Brain microvascular endothelial cell (primary cell): ENCODE measurements at regions not wholly inside any gene's neighbourhood (a gene's known extent, or its start where the extent isn't known, plus 50 kb on each side); places are given as distances from the start of the nearest gene placed in this dataset.

Experiments
- DNase-seq: peaks from one replicate; pipeline ENCODE4 v3.0.0-alpha.2; 2020
- H3K27ac ChIP-seq: fragments of 250-450 bp; sonication (Bioruptor Pico); 2 replicates; pipeline ENCODE4 v1.5.1; 2020; ENCODE audit warnings: mild to moderate bottlenecking, moderate library complexity
- H3K27me3 ChIP-seq: fragments of 250-450 bp; sonication (Bioruptor Pico); replicated peaks from 2 replicates; pipeline ENCODE4 v1.5.1; 2020; ENCODE audit warnings: mild to moderate bottlenecking
- H3K36me3 ChIP-seq: fragments of 250-450 bp; sonication (Bioruptor Pico); replicated peaks from 2 replicates; pipeline ENCODE4 v1.5.1; 2020; ENCODE audit warnings: mild to moderate bottlenecking
- H3K4me3 ChIP-seq: 2 replicates; pipeline ENCODE4 v1.5.1; 2011; ENCODE audit warnings: low read depth, mild to moderate bottlenecking, control low read depth, low read length, moderate library complexity
- in situ Hi-C: cut with HindIII; loops from 2 replicates; pipeline ENCODE4 v1.10.0; 2017; ENCODE audit warnings: low sequenced_read_pairs, low pct_ligation_motif_present
- TF ChIP-seq, protein P1 (sequence below): IDR thresholded peaks from 2 replicates; pipeline ENCODE4 v1.5.1; 2011; ENCODE audit warnings: low read depth, mild to moderate bottlenecking, moderate library complexity, low read length, control low read depth, inconsistent platforms; ENCODE audit errors: missing control alignments

GRCh38 chr16:86307514-86307903 is 202.8 kb upstream of the FOXF1 start:
- DNase-seq: no peak
- Histone ChIP-seq H3K27me3 (peaks cover 14% of the 10 kb centered on the region), H3K36me3 (no peaks in the 10 kb centered on the region), H3K4me3 (no peak overlapping the region), H3K27ac (no peak overlapping the region)
- TF ChIP-seq, protein P1, sequence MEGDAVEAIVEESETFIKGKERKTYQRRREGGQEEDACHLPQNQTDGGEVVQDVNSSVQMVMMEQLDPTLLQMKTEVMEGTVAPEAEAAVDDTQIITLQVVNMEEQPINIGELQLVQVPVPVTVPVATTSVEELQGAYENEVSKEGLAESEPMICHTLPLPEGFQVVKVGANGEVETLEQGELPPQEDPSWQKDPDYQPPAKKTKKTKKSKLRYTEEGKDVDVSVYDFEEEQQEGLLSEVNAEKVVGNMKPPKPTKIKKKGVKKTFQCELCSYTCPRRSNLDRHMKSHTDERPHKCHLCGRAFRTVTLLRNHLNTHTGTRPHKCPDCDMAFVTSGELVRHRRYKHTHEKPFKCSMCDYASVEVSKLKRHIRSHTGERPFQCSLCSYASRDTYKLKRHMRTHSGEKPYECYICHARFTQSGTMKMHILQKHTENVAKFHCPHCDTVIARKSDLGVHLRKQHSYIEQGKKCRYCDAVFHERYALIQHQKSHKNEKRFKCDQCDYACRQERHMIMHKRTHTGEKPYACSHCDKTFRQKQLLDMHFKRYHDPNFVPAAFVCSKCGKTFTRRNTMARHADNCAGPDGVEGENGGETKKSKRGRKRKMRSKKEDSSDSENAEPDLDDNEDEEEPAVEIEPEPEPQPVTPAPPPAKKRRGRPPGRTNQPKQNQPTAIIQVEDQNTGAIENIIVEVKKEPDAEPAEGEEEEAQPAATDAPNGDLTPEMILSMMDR: no peak
- in situ Hi-C loops: no loop called here

GRCh38 chr16:86308514-86308913 is 201.8 kb upstream of the FOXF1 start:
- DNase-seq: no peak
- TF ChIP-seq, protein P1: no peak
- Histone ChIP-seq H3K4me3 (no peak overlapping the region), H3K36me3 (no peaks in the 10 kb centered on the region), H3K27me3 (peaks cover 14% of the 10 kb centered on the region), H3K27ac (no peak overlapping the region)
- in situ Hi-C loops: no loop called here

- Histone ChIP-seq H3K27ac (no peak overlapping the region), H3K27me3 (no peaks in the 10 kb centered on the region), H3K4me3 (no peak overlapping the region), H3K36me3 (no peaks in the 10 kb centered on the region)
- no peak for DNase-seq
- in situ Hi-C loops: no loop called here
- TF ChIP-seq, protein P1: no peak
These were observed 196.7 kb upstream of the FOXF1 start for GRCh38 chr16:86313631-86314030.

- Histone ChIP-seq H3K27me3 (peaks cover 3% of the 10 kb centered on the region), H3K4me3 (no peak overlapping the region), H3K27ac (no peak overlapping the region), H3K36me3 (no peaks in the 10 kb centered on the region)
- DNase-seq: no peak
- TF ChIP-seq, protein P1: no peak
- in situ Hi-C loops: no loop called here
These were observed 195.8 kb upstream of the FOXF1 start for GRCh38 chr16:86314402-86315025.

DNA sequence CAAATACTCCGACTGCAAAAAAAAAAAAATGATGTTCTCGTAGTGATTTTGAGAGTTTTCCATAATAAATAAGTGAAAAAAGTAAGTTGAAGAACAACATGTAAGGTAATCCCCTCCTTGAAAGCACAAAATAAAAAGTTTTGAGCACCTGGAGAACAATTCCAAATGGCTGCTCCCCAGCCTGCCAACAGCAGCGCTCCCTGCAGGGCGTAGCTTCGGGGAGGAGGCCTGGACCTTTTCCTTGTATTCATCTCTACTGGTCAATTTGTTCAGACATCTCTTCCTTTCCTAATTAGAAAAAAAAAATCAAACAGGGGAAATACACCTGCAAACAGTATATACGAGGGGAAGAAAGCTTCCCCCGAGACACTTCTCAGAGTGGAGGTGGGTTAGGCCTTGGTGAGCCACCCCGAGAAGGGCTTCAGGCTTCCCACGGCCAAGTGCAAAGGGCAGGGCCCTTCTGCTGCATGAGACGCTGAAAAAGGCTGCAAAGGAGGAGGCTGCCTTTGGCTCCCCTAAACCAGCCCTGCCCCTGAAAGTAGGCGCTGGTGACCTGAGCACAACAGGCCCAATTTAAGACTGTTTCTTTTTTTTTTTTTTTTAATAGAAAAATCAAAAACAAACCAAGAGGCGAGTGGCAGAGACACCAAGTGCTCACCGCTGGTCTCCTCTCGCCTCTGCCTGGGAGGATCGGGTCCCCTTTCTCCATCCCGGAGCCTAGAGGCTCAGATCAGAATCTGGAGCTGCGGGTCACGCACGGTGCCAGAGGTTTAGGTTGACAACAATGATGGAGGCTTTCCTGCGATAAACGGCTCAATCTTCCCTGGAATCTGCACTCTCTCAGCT is 193.1 kb upstream of the FOXF1 start:
- Histone ChIP-seq H3K4me3 (no peak overlapping the region), H3K27me3 (peaks cover 11% of the 10 kb centered on the region)
- in situ Hi-C loops: no loop called here

More for the DNA sequence above, 193.1 kb upstream of the FOXF1 start:
- no peaks in the 10 kb centered on the region for H3K36me3 ChIP-seq
- H3K27ac ChIP-seq: no peak overlapping the region
- TF ChIP-seq, protein P1: no peak
- DNase-seq: no peak
